NOMO-1 (cell line): ENCODE measurements at regions not wholly inside any gene's neighbourhood (a gene's known extent, or its start where the extent isn't known, plus 50 kb on each side); places are given as distances from the start of the nearest gene placed in this dataset.

Experiments used
- DNase-seq, 2 experiments: peaks; one replicate each; lab custom pipeline; 2025; ENCODE audit not compliant: unreplicated experiment in 2 of 2; lab: John Stamatoyannopoulos, UW

- no peak for DNase-seq
These were observed 669.0 kb downstream of the BCL11B start for GRCh38 chr14:98602983-98603382.

GRCh38 chr14:98605043-98605442 is 667.0 kb downstream of the BCL11B start:
- DNase-seq = no peak

- DNase-seq = no peak
These were observed 665.9 kb downstream of the BCL11B start for GRCh38 chr14:98606041-98606640.

GRCh38 chr14:98606816-98607215 is 665.2 kb downstream of the BCL11B start:
- no peak for DNase-seq

GRCh38 chr14:98607341-98607910 is 664.6 kb downstream of the BCL11B start:
- DNase-seq = no peak

GRCh38 chr14:98608071-98609060 is 663.6 kb downstream of the BCL11B start:
- no peak for DNase-seq

GRCh38 chr14:98612434-98613200 is 659.4 kb downstream of the BCL11B start:
- no peak for DNase-seq

- DNase-seq = no peak
These were observed 657.3 kb downstream of the BCL11B start for GRCh38 chr14:98614741-98615140.

GRCh38 chr14:98622208-98623051 is 649.6 kb downstream of the BCL11B start:
- no peak for DNase-seq

- DNase-seq = no peak
These were observed 648.1 kb downstream of the BCL11B start for GRCh38 chr14:98623788-98624415.

- DNase-seq = no peak
These were observed 638.6 kb downstream of the BCL11B start for GRCh38 chr14:98633380-98633779.

- DNase-seq = no peak
These were observed 637.8 kb downstream of the BCL11B start for GRCh38 chr14:98634043-98634820.

- no peak for DNase-seq
These were observed 633.6 kb downstream of the BCL11B start for GRCh38 chr14:98638366-98638765.

- no peak for DNase-seq
These were observed 624.2 kb downstream of the BCL11B start for GRCh38 chr14:98647754-98648153.

GRCh38 chr14:98651037-98651436 is 621.0 kb downstream of the BCL11B start:
- DNase-seq = no peak

GRCh38 chr14:98665007-98665406 is 607.0 kb downstream of the BCL11B start:
- DNase-seq = no peak

GRCh38 chr14:98666545-98666944 is 605.5 kb downstream of the BCL11B start:
- no peak for DNase-seq

- no peak for DNase-seq
These were observed 590.0 kb downstream of the BCL11B start for GRCh38 chr14:98682033-98682432.

GRCh38 chr14:98682726-98683125 is 589.3 kb downstream of the BCL11B start:
- no peak for DNase-seq
